Activated CD4-positive, CD25-positive, alpha-beta regulatory T cell treated with anti-CD3 and anti-CD28 coated beads, Interleukin-2, amount 50 U/mL, for 16 hours (primary cell): ENCODE measurements at regions not wholly inside any gene's neighbourhood (a gene's known extent, or its start where the extent isn't known, plus 50 kb on each side); places are given as distances from the start of the nearest gene placed in this dataset.

Experiments used
- DNase-seq: peaks from one replicate; pipeline ENCODE4 v3.0.0-alpha.2; 2020; ENCODE audit warnings: low read depth, low spot score

DNA sequence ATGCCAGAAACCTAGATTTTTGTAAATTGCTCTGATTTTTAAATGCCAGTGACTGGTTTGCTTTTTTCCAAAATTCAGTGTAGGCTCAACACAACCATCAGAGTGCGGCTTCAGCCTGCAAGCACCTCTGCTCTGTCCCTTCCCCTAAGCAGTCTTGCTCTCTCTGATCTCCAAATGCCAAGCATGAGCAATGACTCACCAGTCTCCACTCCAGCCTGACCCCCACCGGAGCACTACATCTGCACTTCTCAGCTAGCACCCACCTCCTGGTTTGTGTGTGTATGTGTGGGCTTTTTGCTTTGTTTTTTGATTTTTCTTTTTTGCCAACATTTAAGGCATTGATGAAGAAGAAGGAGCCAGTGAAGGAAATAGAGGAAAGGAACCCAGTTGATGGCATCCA, 61.4 kb upstream of the ADRA1B start:
- no peak for DNase-seq

DNA sequence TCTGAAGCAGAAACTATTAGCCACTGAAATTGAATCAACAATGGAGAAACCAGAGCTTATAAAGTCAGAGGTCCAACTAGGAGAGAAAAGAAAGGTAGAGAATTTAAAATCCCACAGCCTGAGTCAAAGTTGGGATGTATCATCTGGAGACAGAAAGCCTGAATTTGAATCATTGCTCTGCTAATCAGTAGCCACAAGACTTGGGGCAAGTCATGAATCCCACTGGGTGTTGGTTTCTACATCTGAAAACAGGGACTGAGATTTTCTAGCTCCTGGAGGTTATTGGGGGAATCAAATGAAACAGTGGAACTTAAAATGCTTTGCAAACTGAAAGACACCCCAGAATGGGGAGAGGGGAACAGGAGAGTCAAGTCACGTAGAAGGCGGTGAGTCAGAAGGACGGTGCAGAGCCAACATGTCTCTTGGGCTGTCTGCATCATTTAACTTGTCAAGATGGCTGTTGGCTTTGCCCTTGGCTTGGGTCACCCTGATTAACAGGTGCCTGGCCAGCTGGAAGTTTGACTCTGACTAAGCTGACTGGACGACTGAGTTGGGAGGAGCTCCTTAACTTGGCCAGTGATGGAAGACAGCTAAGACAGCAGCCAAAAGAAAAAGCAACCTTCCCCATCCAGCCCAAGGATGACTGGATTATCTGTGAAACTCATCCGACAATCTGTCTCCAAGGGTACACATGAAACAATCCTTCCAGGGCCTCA, 60.6 kb upstream of the ADRA1B start:
- DNase-seq: no peak

DNA sequence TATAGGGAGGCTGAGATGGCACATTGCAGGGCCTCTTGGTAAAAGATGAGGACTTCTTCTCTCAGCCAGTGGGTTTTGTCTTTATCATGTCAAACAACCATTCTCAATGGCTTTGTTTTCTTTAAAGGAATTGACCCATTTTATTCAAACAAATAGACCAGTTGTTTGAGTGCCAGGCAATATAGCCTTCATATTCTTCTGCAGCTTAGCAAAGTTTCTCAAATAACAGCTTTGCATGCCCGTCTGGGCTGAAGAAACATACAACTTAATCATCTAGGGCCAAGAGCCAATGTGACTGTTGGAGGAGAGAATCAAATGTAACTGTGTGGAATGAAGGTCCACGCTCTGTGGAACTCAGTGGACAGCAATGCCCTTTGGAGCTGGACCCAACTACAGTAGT, 57.4 kb upstream of the ADRA1B start:
- DNase-seq: no peak

DNA sequence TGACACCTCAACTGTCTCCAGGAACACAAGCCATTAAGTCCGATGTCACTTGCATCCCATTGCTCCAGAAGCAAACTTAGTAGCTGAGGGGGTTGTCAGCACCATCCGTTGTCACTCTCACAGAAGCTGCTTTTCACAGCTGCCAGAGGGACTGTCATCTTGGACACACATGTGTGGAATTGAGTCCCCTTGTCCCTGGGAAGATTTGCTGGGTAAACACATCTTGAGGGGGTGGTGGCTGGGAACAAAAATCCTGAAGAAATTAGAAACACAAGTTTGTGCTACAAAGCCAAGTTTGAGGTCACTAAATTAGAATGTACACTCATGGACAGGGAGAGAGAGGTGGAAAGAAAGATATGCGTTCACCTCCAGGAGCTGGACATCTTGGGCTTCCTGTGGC, 55.2 kb upstream of the ADRA1B start:
- DNase-seq: no peak

DNA sequence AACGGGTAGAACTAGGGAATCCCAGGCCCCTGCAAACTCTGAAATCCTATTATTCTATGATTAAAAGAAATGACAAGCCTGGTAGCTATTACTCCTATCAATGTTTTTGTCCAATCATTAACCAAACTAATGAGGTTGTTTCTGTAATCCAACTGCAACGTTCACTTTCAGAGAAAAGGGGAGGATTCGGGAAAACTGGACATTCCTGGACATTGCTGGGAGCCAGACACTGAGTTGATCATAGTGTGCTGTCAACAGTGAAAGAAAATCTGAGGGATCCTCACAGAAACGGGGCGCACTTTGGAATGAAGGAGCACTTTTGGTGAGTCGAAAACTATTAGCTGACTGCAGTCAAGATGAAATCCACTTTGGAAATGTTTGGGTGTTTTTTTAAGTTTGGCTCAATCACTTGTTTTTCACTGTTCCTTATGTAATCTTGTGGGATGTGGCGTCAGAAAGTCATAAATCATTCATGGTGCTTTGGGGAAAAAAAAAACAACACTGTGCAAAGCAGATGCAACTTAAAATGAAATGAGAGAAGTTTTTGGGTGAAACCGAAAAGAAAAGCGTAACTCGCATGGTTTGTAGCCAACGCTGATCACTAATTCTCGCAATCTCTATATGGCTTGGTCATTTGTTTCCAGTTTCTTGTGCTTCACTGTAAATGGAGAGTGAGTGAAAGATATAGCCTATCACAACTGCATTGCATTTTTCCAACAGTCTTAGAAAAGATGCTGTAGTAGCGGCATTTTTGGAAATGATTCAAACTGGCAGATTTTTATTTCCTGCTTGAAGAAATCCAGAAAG, 51.2 kb upstream of the ADRA1B start:
- no peak for DNase-seq

DNA sequence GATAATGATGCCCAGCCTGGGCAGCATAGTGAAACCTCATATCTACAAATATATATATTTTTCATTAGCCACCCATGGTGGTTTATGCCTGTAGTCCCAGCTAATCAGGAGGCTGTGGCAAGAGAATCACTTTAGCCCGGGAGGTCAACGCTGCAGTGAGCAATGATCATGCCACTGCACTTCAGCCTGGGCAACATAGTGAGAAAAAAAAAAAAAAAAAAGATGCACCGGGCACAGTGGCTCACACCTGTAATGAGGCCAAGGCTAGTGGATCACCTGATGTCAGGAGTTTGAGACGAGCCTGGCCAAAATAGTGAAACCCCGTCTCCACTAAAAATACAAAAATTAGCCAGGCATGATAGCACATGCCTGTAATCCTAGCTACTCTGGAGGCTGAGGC, 50.2 kb upstream of the ADRA1B start:
- DNase-seq: no peak
